GM18511 (cell line): ENCODE measurements at regions not wholly inside any gene's neighbourhood (a gene's known extent, or its start where the extent isn't known, plus 50 kb on each side); places are given as distances from the start of the nearest gene placed in this dataset.
"Not testable (repeated sequence)": the region's sequence is repeated elsewhere in the genome, so short reads cannot be mapped to it uniquely, and the experiment has no call there.

ENCODE experiments used
- ATAC-seq: cut with Tn5 transposase; IDR thresholded peaks from one replicate; pipeline ENCODE4 v1.9.1; 2021; ENCODE audit warnings: mild to moderate bottlenecking, moderate library complexity; ENCODE audit not compliant: unreplicated experiment

- no peak for ATAC-seq
These were observed 175.6 kb upstream of the TLE4 start for GRCh38 chr9:79396168-79396567.

- ATAC-seq = no peak
These were observed 168.3 kb upstream of the TLE4 start for GRCh38 chr9:79403495-79403894.

- ATAC-seq = no peak
These were observed 163.6 kb upstream of the TLE4 start for GRCh38 chr9:79408200-79408599.

- ATAC-seq = peak; percentile 79
These were observed 163.1 kb upstream of the TLE4 start for GRCh38 chr9:79408617-79409016.

- ATAC-seq = no peak
These were observed 162.5 kb upstream of the TLE4 start for GRCh38 chr9:79409182-79409823.

DNA sequence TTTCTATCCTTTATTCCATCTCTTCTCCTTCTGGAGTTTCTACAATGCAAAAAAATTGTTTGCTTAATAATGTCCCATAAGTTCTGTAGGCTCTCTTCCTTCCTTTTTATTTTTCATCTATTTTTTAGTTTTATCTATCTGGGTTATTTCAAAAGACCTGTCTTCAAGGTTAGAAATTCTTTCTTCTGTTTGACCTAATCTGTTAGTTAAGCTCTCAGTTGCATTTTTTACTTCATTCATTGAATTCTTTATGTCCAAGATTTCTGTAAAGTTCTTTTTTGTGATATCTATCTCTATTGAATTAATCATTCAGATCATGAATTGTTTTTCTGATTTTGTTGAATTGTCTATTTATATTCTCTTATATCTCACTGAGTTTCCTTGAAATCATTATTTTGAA lies 145.9 kb upstream of the TLE4 start:
- ATAC-seq = no peak

- ATAC-seq = no peak
These were observed 143.3 kb upstream of the TLE4 start for GRCh38 chr9:79428422-79428821.

- ATAC-seq = no peak
These were observed 141.1 kb upstream of the TLE4 start for GRCh38 chr9:79430619-79431018.

- ATAC-seq = no peak
These were observed 140.6 kb upstream of the TLE4 start for GRCh38 chr9:79431019-79431679.

DNA sequence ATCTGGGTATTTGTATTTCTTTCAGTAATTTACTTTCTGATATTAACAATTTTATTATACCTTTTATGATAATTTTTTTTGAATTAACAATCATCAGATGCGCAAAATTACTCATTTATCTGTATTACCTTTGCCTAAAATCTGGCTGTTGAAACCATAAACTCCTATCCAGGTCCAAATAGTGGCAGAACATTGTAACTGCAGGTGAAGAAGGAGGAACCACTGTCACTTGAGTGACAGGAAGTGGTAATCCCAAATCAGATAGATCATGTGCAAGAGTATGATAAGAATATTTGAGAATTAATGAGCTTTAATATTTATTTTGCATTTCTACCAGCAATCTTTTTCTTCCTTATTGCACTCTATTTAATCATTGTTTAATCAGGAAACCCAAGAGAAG lies 139.3 kb upstream of the TLE4 start:
- no peak for ATAC-seq

DNA sequence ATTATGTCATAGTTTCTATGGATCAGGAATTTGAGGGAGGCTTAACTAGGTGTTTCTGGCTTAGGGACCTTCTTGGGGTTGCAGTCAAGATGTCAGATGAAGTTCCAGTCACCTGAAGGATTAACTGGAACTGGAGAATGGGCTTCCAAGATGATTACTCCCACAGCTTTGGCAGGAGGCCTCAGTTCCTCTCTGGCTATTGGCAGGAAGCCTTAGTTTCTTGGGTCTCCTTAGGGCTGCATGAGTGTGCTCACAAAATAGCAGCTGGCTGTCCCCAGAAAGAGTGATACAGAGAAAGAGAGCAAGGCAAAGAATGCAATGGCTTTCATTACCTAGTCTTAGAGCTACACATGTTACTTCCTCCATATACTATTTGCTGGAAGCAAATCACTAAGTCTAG lies 138.1 kb upstream of the TLE4 start:
- no peak for ATAC-seq

- ATAC-seq = not testable (repeated sequence)
These were observed 132.5 kb upstream of the TLE4 start for GRCh38 chr9:79439221-79439620.

- no peak for ATAC-seq
These were observed 125.0 kb upstream of the TLE4 start for GRCh38 chr9:79446523-79447307.

DNA sequence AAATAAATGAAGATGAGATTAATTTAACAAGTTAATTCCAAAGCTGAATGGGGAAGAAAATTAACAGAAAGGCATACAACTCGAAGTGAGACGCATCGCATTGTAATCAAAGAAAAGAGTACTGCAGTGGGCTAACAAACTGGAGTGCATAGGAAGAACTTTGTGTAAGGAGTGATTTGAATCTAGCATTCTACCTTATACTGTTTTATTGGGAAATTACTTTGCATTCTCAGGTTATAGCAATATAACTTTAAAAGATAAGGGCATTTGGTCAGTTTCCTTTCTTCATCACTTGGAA lies 124.5 kb upstream of the TLE4 start:
- no peak for ATAC-seq

DNA sequence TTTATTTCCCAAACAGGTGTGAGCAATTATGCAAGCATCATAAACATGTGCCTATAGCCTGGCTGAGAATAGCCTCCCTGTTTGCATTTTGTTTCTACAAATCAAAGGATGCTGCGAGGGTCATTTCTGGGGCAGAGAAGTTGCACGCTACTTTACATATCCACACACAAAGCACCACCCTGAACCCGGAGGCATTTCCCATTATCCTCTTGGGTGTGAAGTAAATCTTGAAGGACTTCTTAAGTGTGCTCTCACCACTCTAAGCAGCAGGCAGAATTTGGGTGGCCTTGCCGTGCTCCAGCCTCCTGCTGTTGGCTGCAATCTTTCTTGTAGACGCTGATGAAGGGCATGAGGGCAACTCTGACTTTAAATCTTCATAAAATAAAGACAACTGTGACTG lies 124.0 kb upstream of the TLE4 start:
- no peak for ATAC-seq

DNA sequence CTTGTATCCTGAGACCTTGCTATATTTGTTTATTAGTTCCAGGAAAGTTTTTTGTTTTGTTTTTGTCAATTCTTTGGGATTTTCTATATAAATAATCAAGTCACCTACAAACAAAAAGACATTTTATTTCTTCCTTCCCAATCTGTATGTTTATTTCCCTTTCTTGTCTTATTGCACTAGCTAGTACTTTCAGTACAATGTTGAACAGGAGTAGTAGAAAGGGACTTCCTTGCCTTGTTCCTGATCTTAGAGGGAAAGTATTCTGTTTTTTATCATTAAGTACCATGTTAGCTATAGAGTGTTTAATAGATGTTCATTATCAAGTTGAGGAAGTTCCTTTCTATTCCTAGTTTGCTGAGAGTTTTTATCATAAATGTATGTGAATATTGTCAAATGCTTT lies 119.5 kb upstream of the TLE4 start:
- ATAC-seq = no peak

- no peak for ATAC-seq
These were observed 110.1 kb upstream of the TLE4 start for GRCh38 chr9:79461712-79462111.

DNA sequence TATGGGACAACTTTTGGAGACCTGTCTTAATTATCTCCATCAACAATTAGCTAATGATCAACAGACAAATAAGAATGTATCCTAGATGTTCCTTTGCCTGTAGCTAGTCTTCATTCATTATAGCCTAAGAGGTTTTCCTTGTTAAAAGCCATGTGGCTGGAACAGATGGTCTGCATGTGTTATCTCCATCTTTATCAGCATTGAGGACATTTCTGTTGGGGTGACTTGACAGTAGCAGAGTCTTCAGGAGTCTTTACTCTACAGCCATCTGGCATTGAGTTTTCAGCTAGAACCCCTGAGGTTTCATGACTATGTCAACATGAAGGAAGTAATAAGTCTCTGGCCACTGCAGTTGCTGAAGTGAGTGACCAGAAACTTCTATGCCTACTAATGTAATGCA lies 106.6 kb upstream of the TLE4 start:
- ATAC-seq = no peak

GRCh38 chr9:79469164-79469563 lies 102.6 kb upstream of the TLE4 start:
- no peak for ATAC-seq

DNA sequence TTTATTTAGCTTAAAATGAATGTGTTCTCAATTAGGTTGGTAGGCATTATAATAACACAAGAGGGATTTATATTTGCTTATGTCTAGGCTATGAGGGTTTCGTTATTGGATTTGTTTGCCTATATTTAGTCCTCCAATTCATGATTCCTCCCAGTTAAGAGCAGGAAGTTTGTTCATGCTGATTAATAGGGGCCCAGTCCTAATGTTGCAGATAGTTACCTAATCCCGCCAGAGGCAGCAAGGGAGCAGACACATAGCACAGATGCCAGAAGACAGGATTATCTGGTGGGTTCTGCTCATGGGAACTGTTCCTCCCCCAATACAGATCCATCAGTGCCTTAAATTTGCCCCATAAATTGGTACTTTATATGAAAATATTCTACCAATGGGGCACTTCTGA lies 100.8 kb upstream of the TLE4 start:
- ATAC-seq = no peak

- peak; percentile 52 for ATAC-seq
These were observed 99.9 kb upstream of the TLE4 start for GRCh38 chr9:79471580-79472543.
